ENCODE measurements at regions not wholly inside any gene's neighbourhood (a gene's known extent, or its start where the extent isn't known, plus 50 kb on each side); places are given as distances from the start of the nearest gene placed in this dataset.

DNA sequence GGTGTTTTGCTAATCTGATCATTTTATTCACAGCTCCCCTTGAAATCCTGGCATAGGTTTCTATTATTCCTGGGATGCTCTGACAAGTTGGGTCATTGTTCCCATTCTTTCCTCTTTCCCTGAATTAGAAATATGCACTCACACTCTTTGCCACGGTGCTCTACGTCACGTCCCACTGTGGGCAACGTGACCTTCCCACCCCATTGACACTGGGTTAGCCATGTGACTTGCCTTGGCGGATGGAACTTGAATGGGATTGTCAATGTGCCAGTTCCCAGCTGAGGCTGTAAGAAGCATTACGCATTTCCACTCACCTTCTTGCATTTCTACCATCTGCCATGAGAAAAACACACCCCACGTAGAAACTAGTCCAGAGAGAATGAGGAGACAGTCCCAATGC, 492.4 kb downstream of the SHISA9 start:
- DNase-seq (ENCODE audit: low spot score), result no peak

DNA sequence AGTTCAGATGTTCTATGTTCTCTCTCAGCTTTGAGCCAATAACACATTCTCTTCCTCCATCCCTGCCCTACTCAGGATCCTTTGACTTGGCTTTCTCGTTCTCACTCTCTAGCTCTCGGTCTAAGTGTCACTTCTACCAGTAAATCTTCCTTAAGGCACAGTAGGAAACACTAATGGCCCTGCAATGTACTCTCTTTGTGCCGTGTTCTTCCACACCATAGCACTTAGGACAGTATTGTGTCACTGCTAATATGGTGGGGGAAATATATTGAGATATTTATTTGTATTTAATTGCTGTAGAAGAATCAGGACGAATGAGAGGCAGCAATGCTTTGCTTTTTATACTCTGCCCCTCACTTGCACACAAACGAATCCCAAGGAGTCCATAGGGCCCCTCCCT, 493.1 kb downstream of the SHISA9 start:
- DNase-seq (ENCODE audit: low spot score), result no peak

DNA sequence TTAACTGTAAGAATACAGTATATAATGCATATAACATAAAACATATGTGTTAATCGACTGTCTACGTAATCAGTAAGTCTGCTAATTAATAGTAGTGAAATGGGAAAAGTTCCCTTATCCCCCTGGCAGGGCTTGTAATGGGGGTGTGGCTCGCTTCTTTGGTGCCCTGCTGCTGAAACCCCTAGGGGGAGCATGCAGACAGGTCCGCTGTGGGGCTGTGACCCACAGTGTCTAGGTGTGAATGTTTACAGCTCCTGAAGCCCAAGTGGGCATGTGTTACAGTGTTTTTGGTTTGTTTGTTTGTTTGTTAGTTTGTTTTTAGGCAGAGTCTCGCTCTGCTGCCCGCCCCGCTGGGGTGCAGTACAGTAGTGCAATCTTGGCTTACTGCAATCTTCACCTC, 495.7 kb downstream of the SHISA9 start:
- DNase-seq (ENCODE audit: low spot score), result no peak

DNA sequence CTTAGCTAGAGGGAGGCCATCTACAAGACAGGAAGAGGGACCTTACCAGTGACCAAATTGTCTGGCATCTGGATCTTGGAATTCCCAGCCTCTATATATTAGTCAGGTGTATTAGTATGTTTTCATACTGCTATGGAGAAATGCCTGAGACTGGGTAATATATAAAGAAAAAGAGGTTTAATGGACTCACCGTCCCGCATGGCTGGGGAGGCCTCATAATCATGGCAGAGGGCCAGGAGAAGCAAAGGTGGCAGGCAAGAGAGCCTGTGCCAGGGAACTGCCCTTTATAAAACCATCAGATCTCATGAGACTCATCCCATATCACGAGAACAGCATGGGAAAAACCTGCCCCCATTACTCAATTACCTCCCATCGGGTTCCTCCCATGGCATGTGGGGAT, 500.2 kb downstream of the SHISA9 start:
- DNase-seq (ENCODE audit: low spot score), result no peak

DNA sequence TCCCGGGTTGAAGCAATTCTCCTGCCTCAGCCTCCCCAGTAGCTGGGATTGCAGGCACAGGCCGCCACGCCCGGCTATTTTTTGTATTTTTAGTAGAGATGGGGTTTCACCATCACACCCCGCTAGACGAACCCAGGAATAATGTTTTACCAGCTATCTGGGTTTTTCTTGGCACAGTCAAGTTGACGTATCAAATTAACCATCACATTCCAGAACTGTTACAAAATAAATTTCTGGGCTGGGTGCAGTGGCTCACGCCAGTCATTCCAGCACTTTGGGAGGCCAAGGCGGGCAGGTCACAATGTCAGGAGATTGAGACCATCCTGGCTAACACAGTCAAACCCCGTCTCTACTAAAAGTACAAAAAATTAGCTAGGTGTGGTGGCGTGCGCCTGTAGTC, 501.2 kb downstream of the SHISA9 start:
- DNase-seq (ENCODE audit: low spot score), result no peak

DNA sequence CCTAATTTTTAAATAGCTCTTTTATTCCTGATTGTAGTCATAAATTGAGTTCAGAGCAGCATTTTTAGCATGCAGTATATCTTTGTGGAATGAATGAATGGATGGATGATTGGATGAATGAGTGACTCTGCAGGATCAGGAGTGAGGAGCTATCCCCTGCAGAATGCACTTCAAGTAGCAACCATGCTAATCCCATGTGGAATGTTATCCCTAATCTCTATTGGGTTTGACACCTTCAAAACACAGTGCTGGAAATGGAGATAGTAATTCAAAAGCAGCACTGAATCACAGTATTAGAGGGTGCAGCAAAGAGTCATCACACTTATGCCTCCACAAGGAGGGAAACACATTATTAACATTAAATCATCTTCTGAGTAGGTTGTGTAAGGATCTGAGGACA, 501.9 kb downstream of the SHISA9 start:
- no peak for DNase-seq (ENCODE audit: low spot score)

DNA sequence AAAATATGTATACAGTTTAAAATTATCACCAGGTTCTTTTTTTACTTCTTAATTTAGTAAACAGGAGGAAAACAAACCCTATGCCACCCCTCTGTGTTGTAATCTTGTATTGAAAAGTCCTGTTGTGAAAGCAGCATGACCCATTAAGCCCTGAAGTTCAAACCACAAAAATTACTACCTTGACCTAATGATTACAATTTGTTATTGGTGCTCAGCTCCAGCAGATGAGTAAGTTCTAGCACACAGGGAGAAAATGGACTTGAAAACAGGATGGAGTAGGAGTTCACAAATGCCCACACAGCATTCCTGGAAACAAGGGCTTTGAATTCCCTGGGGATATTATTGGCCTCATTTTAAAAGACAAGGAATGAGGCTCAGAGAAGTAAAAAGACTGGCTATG, 505.8 kb upstream of the ERCC4 start:
- DNase-seq (ENCODE audit: low spot score), result no peak

DNA sequence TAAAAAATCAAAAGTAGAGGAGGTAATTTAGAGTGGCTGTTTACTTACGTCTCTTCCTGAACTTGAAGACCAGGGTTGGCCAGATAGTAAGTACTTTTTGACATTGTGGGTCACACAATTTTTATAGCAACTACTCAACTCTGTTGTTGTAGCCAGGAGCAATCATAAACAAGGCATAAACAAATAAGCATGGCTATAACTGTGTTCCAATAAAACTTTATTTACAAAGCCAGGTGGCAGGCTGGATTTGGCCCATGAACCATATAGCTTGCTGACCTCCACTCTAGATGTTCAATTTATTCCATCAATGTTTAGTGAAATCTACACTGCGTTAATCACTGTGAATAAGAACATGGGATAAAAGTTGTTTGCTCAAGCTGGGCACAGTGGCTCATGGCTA, 500.4 kb upstream of the ERCC4 start:
- DNase-seq (ENCODE audit: low spot score), result no peak

DNA sequence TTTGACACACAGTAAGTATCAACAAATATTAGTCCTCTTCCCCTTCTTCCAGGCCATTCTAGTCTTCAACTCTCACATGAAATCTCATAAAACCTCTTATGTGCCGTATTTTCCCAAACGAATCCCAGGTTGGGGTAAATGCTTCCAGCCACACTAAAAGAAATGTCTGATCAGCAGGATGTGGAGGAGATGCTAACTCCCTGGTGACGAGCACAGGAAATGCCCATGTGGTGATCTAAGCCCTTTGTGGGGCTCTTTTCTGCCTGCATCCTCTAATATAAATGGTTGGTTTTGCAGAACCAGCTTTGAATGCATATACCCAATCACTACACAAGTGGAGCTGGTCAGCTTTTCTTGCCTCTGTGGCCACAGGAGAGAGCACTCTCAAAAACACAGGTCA, 498.2 kb upstream of the ERCC4 start:
- no peak for DNase-seq (ENCODE audit: low spot score)

DNA sequence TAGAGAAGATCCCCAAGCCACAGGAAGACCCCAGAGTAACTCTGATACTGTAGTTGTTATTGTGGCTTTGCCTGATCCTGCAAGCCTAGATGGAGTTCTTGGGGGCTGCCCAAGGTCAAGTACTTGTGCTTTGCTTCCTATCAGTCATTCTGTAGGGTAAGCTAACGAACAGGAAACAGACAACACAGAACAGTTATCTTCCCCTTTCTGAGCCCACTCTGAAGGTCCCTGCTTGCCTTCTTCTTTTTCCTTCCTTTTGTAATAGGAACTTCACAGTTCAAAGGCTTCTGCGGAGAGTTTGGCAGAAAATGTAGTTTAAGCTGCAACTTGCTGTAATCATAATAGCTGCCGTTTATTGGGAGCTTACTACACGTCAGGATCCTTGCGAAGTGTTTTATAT, 494.1 kb upstream of the ERCC4 start:
- no peak for DNase-seq (ENCODE audit: low spot score)

DNA sequence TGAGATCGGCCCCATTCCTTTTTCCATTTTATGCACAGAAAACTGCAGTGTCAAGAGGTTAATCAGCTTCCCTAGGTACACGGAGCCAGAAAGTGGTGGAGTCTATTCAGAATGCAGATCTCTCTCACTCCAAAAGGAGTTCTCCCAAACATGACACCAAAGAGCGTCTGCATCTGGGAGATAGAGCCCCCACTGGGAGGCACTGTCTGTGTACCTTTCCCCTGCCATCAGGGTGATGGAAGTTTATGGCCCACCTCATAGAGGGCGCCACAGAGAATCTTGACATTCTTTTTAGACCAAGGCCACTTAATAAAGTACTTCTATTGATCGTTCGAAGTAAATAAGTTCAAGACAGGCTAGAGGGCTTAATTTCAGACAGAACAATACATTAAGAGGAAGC, 493.7 kb upstream of the ERCC4 start:
- DNase-seq (ENCODE audit: low spot score), result no peak

DNA sequence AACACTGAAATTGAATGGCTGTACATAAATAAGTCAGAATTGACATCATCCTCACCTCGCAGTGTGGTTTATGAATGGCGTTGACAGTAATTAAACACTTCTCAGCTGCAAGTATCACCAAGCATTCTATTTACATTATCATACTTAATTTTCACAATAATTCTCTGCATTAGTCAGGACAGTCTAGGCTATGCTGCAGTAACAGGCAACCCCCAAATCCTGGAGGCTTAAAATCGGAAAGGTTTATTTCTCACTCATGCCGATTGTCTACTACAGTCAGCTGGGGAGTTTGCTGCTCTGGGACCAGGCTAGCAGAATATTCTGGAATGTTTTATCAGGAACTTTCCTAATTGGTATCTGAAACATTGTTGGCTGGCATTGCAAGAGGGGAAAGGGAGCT, 493.2 kb upstream of the ERCC4 start:
- DNase-seq (ENCODE audit: low spot score), result no peak

DNA sequence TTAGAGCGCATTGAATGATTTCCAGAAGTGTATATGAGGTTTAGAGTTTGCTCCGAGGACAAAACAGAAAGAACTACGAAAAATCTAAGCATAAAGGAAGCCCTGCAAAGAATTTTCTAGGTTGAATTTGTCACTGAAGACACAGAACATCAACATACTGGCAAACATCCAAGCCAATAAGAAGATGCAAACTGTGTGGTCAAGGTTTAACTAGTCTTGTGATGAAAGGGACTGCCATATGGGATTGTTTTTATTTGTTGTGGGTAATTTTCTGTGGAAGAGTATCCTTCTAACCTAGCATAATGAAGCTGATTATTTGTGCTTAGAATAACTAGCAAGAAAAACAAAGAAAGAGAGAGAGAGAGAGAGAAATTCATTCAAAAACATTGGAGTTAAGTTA, 492.0 kb upstream of the ERCC4 start:
- DNase-seq (ENCODE audit: low spot score), result no peak

DNA sequence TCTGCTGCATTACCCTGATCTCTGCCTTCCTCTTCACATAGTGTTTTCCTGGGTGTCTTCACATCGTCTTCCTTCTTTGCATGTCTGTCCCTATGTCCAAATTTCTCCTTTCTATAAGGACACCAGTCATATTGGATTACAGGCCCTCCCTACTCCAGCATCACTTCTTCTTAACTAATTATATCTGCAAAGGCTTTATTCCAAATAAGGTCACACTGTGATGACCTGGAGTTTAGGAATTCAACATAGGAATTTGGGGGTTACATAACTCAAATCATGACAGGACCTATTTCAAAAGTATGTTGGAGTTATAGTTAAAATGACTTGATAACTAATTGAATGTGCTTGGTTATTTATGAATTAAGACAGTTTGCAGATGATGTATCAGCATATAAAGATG, 490.5 kb upstream of the ERCC4 start:
- no peak for DNase-seq (ENCODE audit: low spot score)

DNA sequence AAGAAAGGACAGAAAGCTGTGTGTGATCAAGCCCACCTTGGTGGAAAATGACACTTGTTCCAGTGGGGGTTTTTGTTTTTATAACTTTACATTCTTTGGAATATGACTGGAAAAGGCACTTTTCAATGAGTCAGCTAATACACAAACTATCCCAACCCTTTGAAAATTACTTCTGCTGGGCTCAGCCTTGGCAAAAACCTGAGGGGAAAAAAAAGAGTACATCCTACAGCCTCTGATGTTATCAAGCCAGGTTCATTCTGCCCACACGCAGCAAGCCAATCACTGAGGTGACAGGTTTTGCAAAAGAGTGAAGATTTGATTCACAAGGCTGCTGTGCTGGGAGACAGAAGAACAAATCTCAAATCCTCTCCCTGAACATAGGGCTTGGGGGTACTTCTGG, 484.5 kb upstream of the ERCC4 start:
- DNase-seq (ENCODE audit: low spot score), result no peak

DNA sequence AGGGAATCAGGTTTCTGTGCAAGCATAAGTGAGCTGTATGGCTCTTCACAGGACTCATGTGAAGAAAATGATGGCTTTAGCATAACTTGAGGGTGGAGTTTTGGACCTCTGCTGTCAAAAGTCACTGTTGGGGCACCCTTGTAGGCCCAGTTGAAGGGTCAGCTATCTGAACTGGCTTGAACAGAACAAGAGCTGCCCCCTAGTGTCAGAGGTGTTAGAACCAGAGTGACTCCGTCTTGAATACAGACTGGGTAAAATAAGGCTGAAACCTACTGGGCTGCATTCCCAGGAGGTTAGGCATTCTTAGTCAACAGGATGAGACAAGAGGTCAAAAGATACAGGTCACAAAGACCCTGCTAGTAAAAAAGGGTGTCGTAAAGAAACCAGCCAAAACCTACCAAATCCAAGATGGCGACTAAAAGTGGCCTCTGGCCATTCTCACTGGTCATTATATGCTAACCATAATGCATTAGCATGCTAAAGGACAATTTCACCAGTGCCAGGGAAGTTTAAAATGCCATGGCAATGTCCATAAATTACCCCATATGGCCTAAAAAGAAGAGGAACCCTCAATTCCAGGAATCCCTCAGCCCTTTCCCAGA, 484.0 kb upstream of the ERCC4 start:
- no peak for DNase-seq (ENCODE audit: low spot score)

DNA sequence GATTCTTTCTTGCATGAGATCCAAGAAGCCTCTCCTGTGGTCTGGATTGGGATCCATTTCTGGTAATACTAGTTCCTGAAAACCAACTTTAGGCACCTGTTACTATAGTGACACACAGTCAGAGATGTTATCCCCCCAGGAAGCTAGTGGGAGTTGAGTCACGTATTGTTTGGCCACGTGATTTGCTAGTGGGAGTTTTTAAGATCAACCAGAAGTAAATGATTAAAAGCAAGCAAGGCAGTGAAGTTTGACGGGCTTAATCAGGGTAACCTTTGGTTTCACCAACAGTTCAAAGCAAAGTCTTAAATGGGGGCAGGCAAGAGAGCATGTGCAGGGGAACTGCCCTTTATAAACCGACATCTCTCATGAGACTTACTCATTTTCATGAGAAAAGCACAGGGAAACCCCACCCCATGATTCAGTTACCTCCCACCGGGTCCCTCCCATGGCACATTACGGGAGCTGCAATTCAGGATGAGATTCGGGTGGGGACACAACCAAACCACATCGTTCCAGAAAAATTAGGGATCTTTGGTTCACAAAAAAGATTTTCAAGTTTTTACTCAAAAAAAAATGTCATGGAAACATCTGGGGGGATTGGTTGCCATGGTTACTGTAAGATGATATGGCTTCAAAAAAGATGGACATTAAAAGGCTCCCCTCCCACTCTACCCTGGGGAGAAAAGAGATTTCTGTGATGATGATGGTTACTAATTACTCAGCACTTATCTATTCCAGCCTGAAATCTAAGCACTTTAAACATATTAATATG, 483.1 kb upstream of the ERCC4 start:
- peak; percentile 65 for DNase-seq (ENCODE audit: low spot score)

DNA sequence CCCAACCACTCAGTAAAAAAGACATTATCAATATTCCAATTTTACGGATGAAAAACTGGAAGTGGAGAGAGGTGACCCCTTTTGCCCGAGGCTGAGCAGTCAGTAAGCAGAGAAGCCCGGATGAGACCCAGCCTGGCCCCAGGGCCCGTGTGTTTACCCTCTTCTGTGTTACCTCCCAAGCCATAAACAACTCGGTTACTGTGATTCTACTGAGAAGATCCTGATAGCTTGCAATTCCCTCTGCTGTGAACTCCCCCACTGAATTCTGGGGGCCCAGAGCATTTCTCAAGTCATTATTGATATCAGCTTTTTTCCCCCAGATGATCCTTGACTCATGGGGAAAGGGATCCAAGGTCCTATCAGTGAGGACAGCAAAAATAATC, 482.6 kb upstream of the ERCC4 start:
- no peak for DNase-seq (ENCODE audit: low spot score)

DNA sequence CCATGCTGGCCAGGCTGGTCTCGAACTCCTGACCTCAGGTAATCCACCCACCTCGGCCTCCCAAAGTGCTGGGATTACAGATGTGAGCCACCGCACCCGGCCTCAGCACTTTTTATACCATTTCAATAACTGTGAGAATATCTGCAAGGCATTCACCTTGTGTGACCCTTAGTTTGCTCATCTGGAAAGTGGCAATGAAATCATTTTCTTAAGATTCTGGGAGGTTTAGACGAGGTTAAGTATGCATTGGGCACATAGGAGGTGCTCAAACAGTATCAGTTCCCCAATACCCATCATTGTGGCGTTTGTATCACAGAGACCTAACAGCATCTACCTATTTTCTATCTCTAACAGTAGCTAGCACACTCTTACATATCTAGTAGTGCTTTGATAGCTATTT, 481.9 kb upstream of the ERCC4 start:
- DNase-seq (ENCODE audit: low spot score), result no peak

DNA sequence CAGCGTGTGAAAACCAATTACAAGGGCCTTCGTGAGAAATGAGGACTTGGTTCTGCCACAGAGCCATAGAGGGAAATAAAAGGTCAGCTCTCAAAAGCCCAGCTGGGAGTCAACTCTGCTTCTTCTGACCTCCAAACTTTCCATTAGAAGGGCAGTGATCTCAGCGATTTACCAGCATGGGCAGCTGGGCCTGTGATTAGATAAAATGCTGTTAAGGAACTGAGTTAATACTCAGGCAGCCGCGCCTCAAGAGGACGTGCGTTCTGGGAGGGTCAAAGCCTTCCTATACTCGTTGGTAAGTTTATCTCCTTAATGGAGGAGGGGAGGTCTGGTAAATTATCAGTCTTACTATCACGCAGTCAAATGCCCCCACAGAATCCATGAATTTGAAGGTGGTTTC, 480.2 kb upstream of the ERCC4 start:
- no peak for DNase-seq (ENCODE audit: low spot score)

DNA sequence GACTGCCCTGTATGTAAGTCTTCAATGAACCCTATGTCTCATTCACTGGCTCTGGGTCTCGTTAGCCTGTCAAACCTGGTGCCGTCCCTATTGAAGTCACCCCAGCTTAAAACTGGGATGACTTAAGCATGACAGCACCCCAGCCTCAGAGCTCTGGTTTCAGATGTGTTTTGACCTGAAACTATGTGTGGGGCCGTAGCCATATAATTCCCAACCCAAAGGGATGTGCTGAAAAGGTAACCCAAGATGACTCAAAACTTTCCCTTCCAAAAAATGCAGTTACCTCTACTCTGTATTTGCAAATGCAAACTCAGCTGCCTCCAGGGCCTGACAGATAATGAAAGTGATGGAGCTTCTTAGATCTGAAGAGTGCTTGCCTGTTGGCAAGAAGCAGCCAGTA, 478.3 kb upstream of the ERCC4 start:
- DNase-seq (ENCODE audit: low spot score), result no peak

DNA sequence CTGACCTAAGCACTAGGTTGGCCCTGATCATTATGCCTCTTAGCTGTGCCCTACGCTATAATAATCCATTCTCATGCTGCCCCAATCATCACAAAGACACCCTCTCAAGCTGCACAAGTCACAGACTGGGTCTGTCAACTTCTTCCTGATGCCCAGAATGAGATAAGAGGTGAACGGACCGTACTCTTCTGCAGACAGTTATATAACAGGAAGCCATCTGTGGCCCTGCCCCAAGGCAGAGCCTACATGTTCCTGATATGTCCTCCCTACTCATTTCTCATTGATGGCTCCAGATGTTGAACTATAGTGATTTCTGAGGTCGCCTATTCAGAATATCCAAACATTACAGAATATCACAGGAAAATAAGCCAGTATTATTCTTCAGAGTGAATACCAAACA, 471.6 kb upstream of the ERCC4 start:
- DNase-seq (ENCODE audit: low spot score), result no peak

DNA sequence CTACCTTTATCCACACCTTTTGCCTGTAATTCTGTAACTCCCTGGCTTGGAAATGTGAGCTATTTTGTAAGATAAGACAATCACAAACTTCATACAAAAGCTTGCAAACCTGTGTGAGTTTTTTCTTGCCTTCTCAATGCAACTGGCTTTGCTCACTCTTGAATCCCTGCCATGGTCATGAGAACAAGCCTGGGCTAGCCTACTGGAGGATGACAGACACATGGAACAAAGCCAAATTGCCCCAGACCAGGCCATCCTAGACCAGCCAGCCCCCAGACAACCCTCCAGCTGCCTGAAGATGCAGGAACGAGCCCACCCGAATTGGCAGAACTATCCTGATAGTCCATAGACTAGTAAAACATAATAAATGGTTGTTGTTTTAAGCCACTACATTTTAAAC, 466.6 kb upstream of the ERCC4 start:
- peak; percentile 59 for DNase-seq (ENCODE audit: low spot score)

DNA sequence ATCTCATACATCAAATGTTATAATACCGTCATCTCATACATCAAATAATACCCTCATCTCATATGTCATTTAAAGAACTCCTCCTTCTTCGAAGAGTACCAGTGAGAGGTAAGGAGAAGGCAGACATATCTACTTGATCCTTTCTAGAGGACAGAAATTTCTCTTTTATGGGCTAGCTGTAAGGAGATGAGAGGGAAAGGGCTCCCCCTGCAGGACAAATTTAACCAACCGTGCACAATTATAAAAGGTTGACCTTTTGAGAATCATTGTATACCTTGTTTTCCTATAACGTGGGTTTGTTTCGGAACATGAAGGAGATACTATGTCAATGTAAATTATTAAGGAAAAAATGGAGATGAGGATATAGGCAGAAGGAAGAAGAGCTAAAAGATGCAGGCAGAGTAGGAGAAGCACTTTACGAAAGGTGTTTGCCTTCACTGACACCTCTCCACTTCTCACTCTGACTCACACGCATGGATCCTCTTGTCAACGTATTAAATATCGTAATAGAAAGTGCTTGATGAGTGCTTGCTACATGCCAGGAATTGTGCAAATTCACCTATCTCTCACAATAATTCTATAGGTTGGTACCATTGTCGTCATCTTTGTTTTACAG, 465.9 kb upstream of the ERCC4 start:
- DNase-seq (ENCODE audit: low spot score), result no peak

Measured in ureter (tissue), 1 donor.